AG10803 (cell line): ENCODE measurements at regions not wholly inside any gene's neighbourhood (a gene's known extent, or its start where the extent isn't known, plus 50 kb on each side); places are given as distances from the start of the nearest gene placed in this dataset.

ENCODE experiments used
- DNase-seq: peaks from one replicate; pipeline ENCODE4 v3.0.0; 2010; ENCODE audit warnings: low read depth
- H3K4me3 ChIP-seq: 2 replicates; pipeline ENCODE4 v1.5.1; 2011; ENCODE audit warnings: mild to moderate bottlenecking, low read length, control low read depth
- CTCF ChIP-seq: conservative IDR thresholded peaks from 2 replicates; pipeline ENCODE4 v1.5.1; 2011; ENCODE audit warnings: mild to moderate bottlenecking, low read length, control low read depth, inconsistent platforms

- no peak overlapping the region for H3K4me3 ChIP-seq
- no peak for TF ChIP-seq CTCF
- no peak for DNase-seq
Observed at GRCh38 chr5:71891406-71891805, 172.3 kb downstream of the CARTPT start.

DNA sequence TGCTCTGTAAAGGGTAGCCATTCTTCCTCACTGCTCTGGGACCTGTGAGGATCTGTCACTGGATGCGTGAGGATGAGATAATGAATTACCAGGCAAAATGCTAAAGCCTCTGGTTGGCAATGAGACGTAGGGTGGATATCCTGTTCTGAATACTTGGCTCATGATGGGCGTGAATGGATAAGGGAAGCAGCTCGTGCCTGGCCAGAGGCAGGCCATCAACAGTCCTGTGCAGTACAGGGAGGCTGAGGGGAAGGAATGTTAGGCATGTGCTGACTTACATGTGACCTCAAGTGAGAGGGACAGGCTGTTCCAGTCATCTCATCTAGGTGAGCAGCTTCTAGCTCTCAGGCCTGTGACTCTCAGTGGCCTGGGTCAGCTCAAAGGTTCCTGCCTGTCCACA, 172.8 kb downstream of the CARTPT start:
- H3K4me3 ChIP-seq: no peak overlapping the region
- DNase-seq: peak; percentile 79
- no peak for TF ChIP-seq CTCF

DNA sequence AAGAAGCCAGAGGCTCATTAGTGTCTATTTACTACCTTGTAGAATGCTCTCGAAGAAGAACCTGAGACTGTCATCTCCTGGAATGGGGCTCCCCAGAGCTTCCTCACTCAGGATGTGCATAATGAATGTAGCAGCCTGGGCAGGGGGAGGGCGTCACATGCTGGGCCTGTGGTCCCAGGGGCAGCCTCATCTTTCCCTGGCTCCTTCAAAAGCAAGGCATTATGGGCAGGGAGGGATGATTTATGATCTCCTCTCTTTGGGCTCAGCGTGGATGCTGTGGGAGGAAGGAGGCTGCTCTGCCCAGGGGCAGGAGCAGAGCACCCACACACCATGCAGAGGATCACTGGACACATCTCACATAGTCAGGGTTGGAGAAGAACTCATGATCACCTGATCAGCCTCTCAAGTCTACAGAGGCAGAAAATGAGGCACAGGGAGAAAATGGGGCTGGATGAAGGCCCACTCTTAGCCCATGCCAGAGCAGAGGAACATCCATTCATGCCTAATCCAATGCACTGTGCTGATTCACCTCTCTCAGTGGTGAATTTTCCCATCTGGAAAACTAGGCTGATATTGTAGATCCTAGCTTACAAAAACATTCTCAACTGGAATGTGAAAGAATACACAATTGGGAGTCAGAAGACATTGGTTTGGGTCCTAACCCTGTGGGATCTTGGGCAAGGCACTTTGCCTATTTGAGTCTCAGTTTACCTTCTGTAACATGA, 173.7 kb downstream of the CARTPT start:
- DNase-seq: peak; percentile 45
- no peak for TF ChIP-seq CTCF
- H3K4me3 ChIP-seq: no peak overlapping the region

- peak; percentile 72 for DNase-seq
- TF ChIP-seq CTCF: no peak
- H3K4me3 ChIP-seq: no peak overlapping the region
Observed at GRCh38 chr5:71893451-71893850, 174.4 kb downstream of the CARTPT start.

GRCh38 chr5:71894091-71894490, 175.0 kb downstream of the CARTPT start:
- no peak for TF ChIP-seq CTCF
- no peak for DNase-seq
- H3K4me3 ChIP-seq: no peak overlapping the region

- DNase-seq: no peak
- no peak for TF ChIP-seq CTCF
- H3K4me3 ChIP-seq: no peak overlapping the region
Observed at GRCh38 chr5:71895546-71895945, 176.5 kb downstream of the CARTPT start.

DNA sequence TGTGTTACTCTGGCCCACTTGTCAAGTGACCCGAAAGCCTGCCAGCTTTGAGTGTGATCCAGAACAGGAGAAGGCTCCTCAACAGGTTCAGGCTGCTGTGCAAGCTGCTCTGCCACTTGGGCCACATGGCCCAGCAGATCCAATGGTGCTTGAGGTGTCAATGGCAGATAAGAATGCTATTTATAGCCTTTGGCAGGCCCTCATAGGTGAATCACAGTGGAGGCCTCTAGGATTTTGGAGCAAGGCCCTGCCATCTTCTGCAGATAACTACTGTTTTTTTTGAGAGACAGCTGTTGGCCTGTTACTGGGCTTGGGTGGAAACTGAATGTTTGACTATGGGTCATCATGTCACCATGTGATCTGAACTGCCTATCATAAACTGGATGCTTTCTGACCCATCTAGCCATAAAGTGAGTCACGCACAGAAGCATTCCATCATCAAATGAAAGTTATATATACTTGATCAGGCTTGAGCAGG, 180.8 kb downstream of the CARTPT start:
- TF ChIP-seq CTCF: no peak
- H3K4me3 ChIP-seq: no peak overlapping the region
- DNase-seq: peak; percentile 30
